HCT116 (cell line): ENCODE measurements at regions not wholly inside any gene's neighbourhood (a gene's known extent, or its start where the extent isn't known, plus 50 kb on each side); places are given as distances from the start of the nearest gene placed in this dataset.

ENCODE experiments used
- ATAC-seq: fragments of 200-7000 bp; cut with Tn5 transposase; 2 replicates; pipeline ENCODE4 v1.9.1; 2020; ENCODE audit warnings: mild to moderate bottlenecking, moderate library complexity
- BruUV-seq: library from RNA; stranded (reverse); fragments of 400-500 nt; replicated peaks from 2 replicates; lab custom pipeline; 2021; lab: Mats Ljungman, UMichigan
- CTCF ChIA-PET: fragments of 300-600 bp; sonication (Branson Sonifier 250); formaldehyde crosslinking; loops from one replicate; lab custom pipeline; 2021; ENCODE audit warnings: antibody characterized with exemption; lab: Charles Lee
- POLR2A ChIA-PET: fragments of 300-600, 350-600 bp; sonication (Branson Sonifier 250); formaldehyde crosslinking; loops from one replicate; lab custom pipeline; 2021; ENCODE audit warnings: antibody characterized with exemption; lab: Charles Lee
- RAD21 ChIA-PET, 2 experiments: fragments of 300-600 bp; sonication (Branson Sonifier 250); formaldehyde crosslinking; loops; one replicate each; lab custom pipeline; 2023; ENCODE audit warnings: low total read pairs in 2 of 2; ENCODE audit not compliant: uncharacterized antibody in 2 of 2, unreplicated experiment in 2 of 2, low non-redundant PET in 1 of 2; lab: Charles Lee
- DNase-seq: peaks from one replicate; pipeline ENCODE4 v3.0.0-alpha.2; 2010; ENCODE audit warnings: low read depth, low spot score
- H2AFZ ChIP-seq: fragments of 200-600 bp; shearing (Covaris generic), sonication (generic); 2 replicates; pipeline ENCODE4 v1.6.1; 2017; ENCODE audit warnings: low read depth, mixed run types, mixed read lengths, antibody characterized with exemption, low read length; ENCODE audit not compliant: poor library complexity, severe bottlenecking
- H3K27ac ChIP-seq: 2 replicates; pipeline ENCODE4 v1.5.1; 2012; ENCODE audit warnings: low read depth, low read length
- H3K27me3 ChIP-seq: fragments of 200-600 bp; sonication (generic); 2 replicates; pipeline ENCODE4 v1.6.1; 2016; ENCODE audit warnings: mixed run types, low read length, mixed read lengths; ENCODE audit not compliant: insufficient read depth
- H3K36me3 ChIP-seq, 2 experiments: fragments of 200-500 bp in 1 of 2; fragments of 200-600 bp in 1 of 2; sonication (Bioruptor generic) in 1 of 2; sonication (generic) in 1 of 2; 2 replicates each; pipeline versions ENCODE4 v1.5.1 to v1.6.1; 2014 to 2016; ENCODE audit warnings: low read length in 2 of 2, inconsistent platforms in 1 of 2, mixed read lengths in 1 of 2, mixed run types in 1 of 2; ENCODE audit not compliant: insufficient read depth in 2 of 2, control insufficient read depth in 1 of 2
- H3K4me1 ChIP-seq, 2 experiments: fragments of 200-600 bp in 1 of 2; sonication (generic) in 1 of 2; 2 replicates each; pipeline versions ENCODE4 v1.5.1 to v1.6.1; 2012 to 2017; ENCODE audit warnings: low read length in 2 of 2, inconsistent platforms in 1 of 2, mild to moderate bottlenecking in 1 of 2, mixed read lengths in 1 of 2, mixed run types in 1 of 2, moderate library complexity in 1 of 2; ENCODE audit not compliant: insufficient read depth in 2 of 2, control insufficient read depth in 1 of 2
- H3K4me2 ChIP-seq: fragments of 200-600 bp; sonication (generic); 2 replicates; pipeline ENCODE4 v1.6.1; 2017; ENCODE audit warnings: mixed run types, low read length, mixed read lengths
- H3K4me3 ChIP-seq, 2 experiments: fragments of 200-600 bp in 1 of 2; sonication (generic) in 1 of 2; replicated peaks in 1 of 2; 2 replicates each; pipeline ENCODE4 v1.5.1; 2011 to 2016; ENCODE audit warnings: low read length in 2 of 2, control low read depth in 1 of 2, low read depth in 1 of 2, mild to moderate bottlenecking in 1 of 2, mixed read lengths in 1 of 2, mixed run types in 1 of 2
- H3K79me2 ChIP-seq: fragments of 200-600 bp; sonication (generic); 2 replicates; pipeline ENCODE4 v1.6.1; 2017; ENCODE audit warnings: mild to moderate bottlenecking, mixed run types, low read length, moderate library complexity, mixed read lengths; ENCODE audit not compliant: insufficient read depth
- H3K9ac ChIP-seq: fragments of 200-600 bp; sonication (generic); 2 replicates; pipeline ENCODE4 v1.6.1; 2016; ENCODE audit warnings: low read length, mixed read lengths
- H3K9me2 ChIP-seq: fragments of 200-600 bp; sonication (generic), shearing (Covaris generic); 2 replicates; pipeline ENCODE4 v1.6.1; 2017; ENCODE audit warnings: mixed run types, mild to moderate bottlenecking, moderate library complexity; ENCODE audit not compliant: insufficient read depth
- H3K9me3 ChIP-seq, 2 experiments: fragments of 200-500 bp in 1 of 2; fragments of 200-600 bp in 1 of 2; sonication (Bioruptor generic) in 1 of 2; sonication (generic) in 1 of 2; 2 replicates each; pipeline ENCODE4 v1.6.1; 2014 to 2017; ENCODE audit warnings: low read length in 2 of 2, mixed read lengths in 2 of 2, inconsistent platforms in 1 of 2, low read depth in 1 of 2, mild to moderate bottlenecking in 1 of 2, mixed run types in 1 of 2, moderate library complexity in 1 of 2; ENCODE audit not compliant: control insufficient read depth in 1 of 2, insufficient read depth in 1 of 2
- H4K20me1 ChIP-seq: fragments of 200-600 bp; sonication (generic), shearing (Covaris generic); 2 replicates; pipeline ENCODE4 v1.6.1; 2017; ENCODE audit warnings: mixed run types, mild to moderate bottlenecking, moderate library complexity; ENCODE audit not compliant: insufficient read depth
- ATF3 ChIP-seq: IDR thresholded peaks from 2 replicates; pipeline ENCODE4 v1.6.1; 2012
- CBX3 ChIP-seq: IDR thresholded peaks from 2 replicates; pipeline ENCODE4 v1.6.1; 2012; ENCODE audit warnings: low read depth
- CEBPB ChIP-seq: IDR thresholded peaks from 2 replicates; pipeline ENCODE4 v1.6.1; 2012; ENCODE audit warnings: low read depth
- EZH2 ChIP-seq: fragments of 200-600 bp; sonication (generic); IDR thresholded peaks from 2 replicates; pipeline ENCODE4 v1.6.1; 2017; ENCODE audit warnings: antibody characterized with exemption, mixed run types
- EZH2phosphoT487 ChIP-seq: fragments of 200-600 bp; IDR thresholded peaks from 2 replicates; pipeline ENCODE4 v1.6.1; 2018; ENCODE audit warnings: antibody characterized with exemption, borderline replicate concordance
- MAX ChIP-seq: IDR thresholded peaks from 2 replicates; pipeline ENCODE4 v1.6.1; 2012
- SP1 ChIP-seq: IDR thresholded peaks from 2 replicates; pipeline ENCODE4 v1.6.1; 2012; ENCODE audit warnings: low read depth
- ZFX ChIP-seq: fragments of 450-650 bp; IDR thresholded peaks from 2 replicates; pipeline ENCODE4 v1.6.1; 2017
- ZNF274 ChIP-seq: fragments of 200-500 bp; sonication (Bioruptor generic); IDR thresholded peaks from 2 replicates; pipeline ENCODE4 v1.6.1; 2014; ENCODE audit warnings: mild to moderate bottlenecking, low read depth, low read length, inconsistent platforms
- intact Hi-C: fragments of 100-400 bp; cut with micrococcal nuclease; formaldehyde crosslinking; loops from 2 replicates; pipeline ENCODE4 v1.10.0; 2022

GRCh38 chr5:116980581-116980980 lies 406.0 kb upstream of the SEMA6A start:
- no peak overlapping the region for H2AFZ ChIP-seq
- no peaks in the 10 kb centered on the region for H3K9me2 ChIP-seq
- H3K4me1 ChIP-seq: no peaks in the 10 kb centered on the region
- no peaks in the 10 kb centered on the region for H3K79me2 ChIP-seq
- no TSS peak for BruUV-seq
- ChIA-PET CTCF (no interaction called here), POLR2A (no interaction called here), RAD21 (no interaction called here)
- intact Hi-C loops: no loop called here
- H3K9me3 ChIP-seq: no peaks in the 10 kb centered on the region
- H3K9ac ChIP-seq: no peak overlapping the region
- TF ChIP-seq CBX3 (no peak), MAX (no peak), ZNF274 (no peak)
- H3K27me3 ChIP-seq: no peaks in the 10 kb centered on the region
- DNase-seq: no peak
- H3K36me3 ChIP-seq: no peaks in the 10 kb centered on the region
- H3K4me3 ChIP-seq: no peak overlapping the region
- no peak for ATAC-seq
- no peak overlapping the region for H3K4me2 ChIP-seq
- no peak overlapping the region for H3K27ac ChIP-seq
- no peaks in the 10 kb centered on the region for H4K20me1 ChIP-seq

DNA sequence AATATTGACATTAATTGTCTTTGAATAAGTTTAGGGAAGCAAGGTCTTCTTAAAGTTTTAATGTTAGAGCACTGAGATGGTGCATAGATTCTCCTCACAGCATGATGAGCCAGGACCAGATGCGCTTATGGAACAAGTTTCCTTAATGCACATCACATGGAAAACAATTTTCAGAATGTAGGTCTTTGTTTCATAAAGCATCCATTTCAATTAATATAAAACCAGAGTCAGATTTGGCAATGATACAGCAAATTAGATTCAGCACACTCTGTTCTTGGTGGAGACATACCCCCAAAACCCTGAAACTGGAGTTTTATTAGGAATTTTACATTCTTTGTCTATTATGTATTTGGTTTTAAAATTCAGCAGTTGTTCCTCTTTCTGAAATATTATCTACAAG lies 402.1 kb upstream of the SEMA6A start:
- TF ChIP-seq EZH2: no peak
- TF ChIP-seq ATF3: no peak
- TF ChIP-seq SP1: no peak
- TF ChIP-seq ZFX: no peak
- TF ChIP-seq EZH2phosphoT487: no peak
- no peak for TF ChIP-seq CEBPB
- intact Hi-C loops: no loop called here
- BruUV-seq: no TSS peak
- no peaks in the 10 kb centered on the region for H3K79me2 ChIP-seq
- no peak overlapping the region for H3K27ac ChIP-seq
- CTCF ChIA-PET: no interaction called here
- H2AFZ ChIP-seq: no peak overlapping the region
- no peaks in the 10 kb centered on the region for H3K4me1 ChIP-seq
- no peaks in the 10 kb centered on the region for H3K9me3 ChIP-seq
- H3K9me2 ChIP-seq: no peaks in the 10 kb centered on the region
- POLR2A ChIA-PET: no interaction called here
- H3K27me3 ChIP-seq: no peaks in the 10 kb centered on the region
- RAD21 ChIA-PET: no interaction called here
- H3K36me3 ChIP-seq: no peaks in the 10 kb centered on the region
- H3K4me3 ChIP-seq: no peak overlapping the region
- no peaks in the 10 kb centered on the region for H4K20me1 ChIP-seq
- DNase-seq (no peak), ATAC-seq (no peak)
- no peak overlapping the region for H3K4me2 ChIP-seq
- no peak overlapping the region for H3K9ac ChIP-seq
